ENCODE measurements at regions not wholly inside any gene's neighbourhood (a gene's known extent, or its start where the extent isn't known, plus 50 kb on each side); places are given as distances from the start of the nearest gene placed in this dataset.

- no peaks in the 10 kb centered on the region; a peak in 1 of 4 replicates for H3K27me3 ChIP-seq (replicated peaks in 1 of 2; ENCODE audit: control insufficient read depth in 2 of 2, insufficient read depth in 2 of 2, low read length in 1 of 2)
- H3K4me1 ChIP-seq (ENCODE audit: control insufficient read depth, insufficient read depth, low read length): no peaks in the 10 kb centered on the region
- BruUV-seq (replicated peaks): no TSS peak
- intact Hi-C loops (cut with micrococcal nuclease; ENCODE audit: unreplicated experiment) (no loop called here), in situ Hi-C loops (cut with MboI) (no loop called here)
- H3K4me2 ChIP-seq (ENCODE audit: control insufficient read depth, insufficient read depth): no peak overlapping the region
- FAIRE-seq (no peak), DNase-seq (ENCODE audit: low read depth, low spot score) (no peak), ATAC-seq (no peak)
- no peaks in the 10 kb centered on the region for H3K36me3 ChIP-seq (ENCODE audit: control insufficient read depth in 2 of 2, insufficient read depth in 2 of 2, low read length in 1 of 2)
- no peak overlapping the region for H3K9ac ChIP-seq (ENCODE audit: control insufficient read depth, insufficient read depth, low read length)
- H3K9me3 ChIP-seq (replicated peaks; ENCODE audit: control insufficient read depth, insufficient read depth, low read length): no peaks in the 10 kb centered on the region
- ChIA-PET CTCF (no interaction called here), SMC1A (ENCODE audit: uncharacterized antibody, unreplicated experiment) (no interaction called here), POLR2A (no interaction called here), RAD21 (ENCODE audit: unreplicated experiment) (no interaction called here)
- 41% methylated on average over 3 of the region's 3 CpGs for WGBS (ENCODE audit: insufficient coverage, insufficient replicate concordance, low lambda C conversion rate, missing lambda C conversion rate)
- no peak overlapping the region for H3K27ac ChIP-seq (ENCODE audit: control insufficient read depth, insufficient read depth)
- no peak overlapping the region for H3K4me3 ChIP-seq
- no peaks in the 10 kb centered on the region for H4K20me1 ChIP-seq (ENCODE audit: control insufficient read depth, insufficient read depth)
- H2AFZ ChIP-seq (ENCODE audit: control insufficient read depth, low read depth, low read length): no peak overlapping the region
- no peaks in the 10 kb centered on the region for H3K79me2 ChIP-seq (ENCODE audit: control insufficient read depth, insufficient read depth, low read length)
- no peak for TF ChIP-seq ZNF687 (IDR thresholded peaks at IDR 0.05)
- 0 out of 6 replicates have a peak, but pooled peaks of 1 of the 3 experiments have one; percentile 7 for TF ChIP-seq CTCF (IDR thresholded peaks at IDR 0.05 in 2 of 3, conservative IDR thresholded peaks at IDR 0.05 in 1 of 3; ENCODE audit: control insufficient read depth in 2 of 3, extremely low read depth in 1 of 3, insufficient read depth in 1 of 3, low read depth in 3 of 3, low read length in 3 of 3)
Observed at GRCh38 chr7:26562841-26563240, 271.2 kb downstream of the SNX10 start.

Measured in GM12878 (cell line).